ENCODE measurements at regions not wholly inside any gene's neighbourhood (a gene's known extent, or its start where the extent isn't known, plus 50 kb on each side); places are given as distances from the start of the nearest gene placed in this dataset.

DNA sequence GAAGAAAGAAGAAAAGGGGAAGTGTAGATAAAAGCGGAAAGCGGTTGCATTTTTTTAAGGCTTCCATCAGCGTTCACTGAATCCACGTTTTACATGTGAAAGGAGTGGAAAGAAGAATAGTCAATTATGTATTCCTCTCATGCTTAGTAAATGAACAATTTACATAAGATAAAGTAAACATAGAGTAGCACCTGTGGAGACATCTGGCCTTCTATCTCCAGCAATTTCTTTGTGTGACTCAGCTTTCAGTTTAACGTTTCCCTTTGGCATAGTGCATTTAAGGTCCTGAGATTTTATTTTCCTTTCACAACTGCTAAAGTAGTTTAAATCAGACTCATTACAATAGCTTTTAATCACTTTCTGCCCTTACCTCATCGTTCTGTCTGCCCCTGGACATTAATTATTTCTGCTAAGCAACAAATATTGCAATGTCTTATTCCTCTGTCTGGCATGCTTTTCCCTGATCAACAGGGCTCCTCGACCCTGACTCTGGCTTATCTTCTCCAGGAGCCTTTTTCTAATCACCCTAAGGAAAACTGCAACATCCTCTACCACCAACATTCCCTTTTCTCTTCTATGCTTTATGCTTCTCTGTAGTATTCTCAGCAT is 383.5 kb upstream of the VWC2 start:
- DNase-seq = no peak

DNA sequence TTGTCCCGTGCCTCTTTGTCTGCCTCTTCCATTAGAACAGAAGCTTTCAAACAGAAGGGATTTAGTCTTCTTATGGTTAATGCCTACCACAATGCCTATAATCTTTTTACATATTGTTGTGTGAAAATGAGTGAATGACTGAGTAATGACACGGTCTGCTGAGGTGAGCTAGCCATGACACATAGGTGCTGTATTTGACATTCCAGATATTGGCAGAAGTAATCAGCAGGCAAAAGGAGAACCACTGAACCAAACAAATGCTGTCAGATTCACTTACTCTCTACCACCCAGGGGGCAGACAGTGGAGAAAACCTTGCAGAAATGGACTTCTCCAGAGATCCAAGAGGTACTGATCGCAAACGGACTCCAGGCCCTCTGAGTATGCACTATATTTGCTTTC is 377.2 kb upstream of the VWC2 start:
- no peak for DNase-seq

DNA sequence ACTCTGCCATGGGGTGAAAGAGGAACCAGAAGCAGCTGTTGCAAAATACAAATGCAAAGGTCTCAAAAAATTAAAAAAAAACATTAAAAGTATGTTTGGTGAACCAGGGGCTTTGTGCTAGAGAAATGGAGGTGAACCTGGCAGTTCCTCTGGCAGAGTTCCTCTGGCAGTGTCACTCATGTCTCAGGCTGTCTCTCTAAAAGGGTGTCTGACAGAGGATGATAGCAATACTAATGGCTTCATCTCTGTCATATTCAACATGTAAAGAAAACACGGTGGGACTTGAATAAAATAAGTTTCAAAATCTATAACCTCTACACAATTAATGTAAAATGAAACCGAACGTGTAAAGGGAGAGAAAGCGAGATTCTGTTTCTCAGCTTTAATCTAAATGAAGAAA is 375.7 kb upstream of the VWC2 start:
- no peak for DNase-seq

DNA sequence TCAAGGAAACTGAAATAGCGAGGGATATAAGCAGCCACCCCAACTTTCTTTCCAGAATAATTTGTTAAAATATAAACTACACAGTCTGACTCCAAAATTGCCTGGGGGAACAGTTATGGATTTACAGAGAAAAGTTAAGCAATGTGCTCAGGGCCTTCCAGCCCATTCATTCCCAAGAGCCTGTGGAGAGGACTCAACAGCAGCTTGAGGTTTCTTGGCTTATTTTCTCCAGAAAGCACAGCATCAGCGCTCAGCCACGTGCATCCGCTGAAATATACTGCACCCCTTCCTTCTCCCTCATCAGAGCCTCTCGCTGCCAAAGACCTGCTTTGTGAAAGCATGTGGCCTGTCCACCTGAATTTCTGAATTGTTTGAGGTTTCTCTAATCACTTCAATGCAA is 375.2 kb upstream of the VWC2 start:
- peak; percentile 53 for DNase-seq

DNA sequence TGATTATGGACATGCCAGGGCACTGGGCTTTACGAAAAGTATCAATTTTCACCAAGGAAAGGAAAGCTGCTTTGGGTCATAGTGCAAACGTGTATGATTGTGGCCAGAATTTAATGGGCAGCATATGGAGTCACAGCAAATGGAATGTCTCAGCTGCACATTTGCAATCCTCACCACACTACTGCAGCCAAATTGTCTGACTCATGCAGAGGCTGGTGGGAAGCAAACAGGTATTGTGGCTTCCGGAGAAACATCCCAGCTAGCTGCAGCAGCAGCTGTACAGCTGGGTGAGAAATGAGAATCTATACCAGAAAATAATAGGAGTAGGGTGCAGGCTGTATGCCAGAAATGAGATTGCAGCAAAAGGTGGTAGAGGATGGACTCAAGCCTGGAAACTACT is 374.7 kb upstream of the VWC2 start:
- DNase-seq = peak; percentile 42

DNA sequence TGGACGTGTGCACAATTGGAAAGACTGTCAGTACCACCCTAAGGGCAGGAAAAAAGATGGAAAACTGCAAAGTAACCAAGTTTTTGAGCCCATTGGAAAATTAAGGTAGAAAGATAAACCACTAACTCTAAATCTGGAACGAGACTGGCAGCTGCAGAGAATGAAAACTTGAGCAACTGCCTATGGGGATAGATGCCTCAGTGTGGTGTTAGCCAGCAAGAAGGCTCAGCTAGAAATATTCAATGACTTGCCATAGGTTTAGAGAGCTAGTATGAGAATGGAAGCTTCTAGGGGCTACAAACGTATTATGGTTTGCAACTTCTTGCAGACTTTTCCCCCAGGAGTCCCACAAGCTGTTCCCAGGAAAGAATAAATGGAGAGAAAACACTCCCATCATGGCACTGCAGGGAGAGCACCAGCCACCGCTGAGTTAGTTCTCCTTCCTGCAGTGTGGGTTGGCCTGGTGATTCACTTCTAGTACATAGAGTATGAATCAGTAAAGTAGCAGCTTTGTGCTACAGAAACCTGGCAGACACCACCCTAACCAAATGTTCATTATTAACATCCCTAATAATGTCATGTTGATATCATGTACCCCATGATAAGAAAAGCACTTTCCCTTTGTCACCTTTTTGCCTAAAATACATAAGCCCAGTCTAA is 372.4 kb upstream of the VWC2 start:
- DNase-seq = no peak

DNA sequence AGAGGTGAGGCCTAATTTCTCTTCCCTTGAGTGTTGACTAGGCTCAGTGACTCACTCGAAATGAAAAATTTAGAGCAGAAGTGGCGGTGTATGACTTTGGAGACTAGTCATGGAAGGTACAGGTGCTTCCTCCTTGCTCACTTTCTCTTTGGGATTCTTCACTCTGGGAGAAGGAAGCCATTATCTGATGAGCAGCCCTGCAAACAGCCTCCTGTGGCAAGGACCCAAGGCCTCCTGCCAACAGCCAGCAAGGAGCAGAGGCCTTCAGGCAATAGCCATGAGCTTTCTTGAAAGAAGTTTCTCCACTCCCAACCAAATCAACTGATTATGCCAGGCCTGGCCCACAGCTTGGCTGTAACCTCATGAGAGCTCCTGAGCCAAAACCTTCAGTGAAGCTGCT is 369.6 kb upstream of the VWC2 start:
- DNase-seq = no peak

DNA sequence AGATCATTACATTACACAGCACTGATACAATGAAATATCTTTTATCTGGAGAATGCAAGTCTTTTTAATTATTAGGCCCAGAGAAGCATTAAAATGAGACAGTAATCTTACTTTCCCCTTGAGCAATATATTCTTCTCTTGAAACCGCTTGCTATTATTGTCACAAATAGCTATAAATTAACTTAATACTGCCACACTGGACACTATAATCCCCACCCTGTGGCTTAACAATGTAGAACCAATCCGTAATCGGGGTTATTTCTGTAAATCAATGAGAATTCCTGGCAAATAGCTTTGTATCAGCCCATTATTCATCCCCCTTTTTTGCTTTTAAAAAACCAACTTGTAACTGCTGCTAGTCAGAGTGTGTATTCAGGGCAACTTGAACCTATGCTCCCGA is 366.2 kb upstream of the VWC2 start:
- no peak for DNase-seq

DNA sequence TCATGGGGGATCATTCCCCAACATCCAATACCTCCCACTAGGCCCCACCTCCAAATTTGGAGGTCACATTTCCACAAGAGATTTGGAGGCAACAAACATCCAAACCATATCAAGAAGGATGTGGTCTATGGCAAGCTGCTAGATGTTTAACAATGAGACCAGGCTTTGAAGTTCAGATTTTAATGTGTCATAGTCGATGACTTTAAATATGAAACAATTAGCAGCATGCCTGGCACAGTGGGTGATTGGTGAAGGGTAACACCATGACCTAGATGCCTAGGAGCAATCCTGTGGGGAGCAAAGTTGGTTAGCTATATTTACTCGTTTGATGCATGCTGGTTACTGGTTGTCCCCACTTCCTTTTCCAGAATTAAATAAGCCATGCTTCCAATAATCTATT is 356.4 kb upstream of the VWC2 start:
- no peak for DNase-seq

DNA sequence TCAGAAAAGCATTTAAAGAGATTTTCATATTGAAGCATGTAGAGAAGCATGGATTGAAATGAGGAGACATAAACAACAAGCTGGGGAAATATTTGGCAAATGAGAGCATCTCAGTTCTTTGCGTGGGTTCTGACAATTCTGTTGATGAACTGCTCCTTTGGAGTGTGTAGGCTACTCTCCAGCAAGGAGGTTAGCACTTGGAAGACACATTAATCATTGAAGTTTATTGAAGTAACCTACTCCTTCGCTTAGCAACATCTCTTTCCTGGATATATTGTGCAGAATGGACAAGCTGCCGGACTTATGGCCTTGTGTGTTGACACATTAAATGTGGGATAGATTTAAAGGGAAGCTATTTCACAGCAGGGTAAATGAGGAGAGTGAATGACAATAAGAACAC is 354.5 kb upstream of the VWC2 start:
- no peak for DNase-seq

DNA sequence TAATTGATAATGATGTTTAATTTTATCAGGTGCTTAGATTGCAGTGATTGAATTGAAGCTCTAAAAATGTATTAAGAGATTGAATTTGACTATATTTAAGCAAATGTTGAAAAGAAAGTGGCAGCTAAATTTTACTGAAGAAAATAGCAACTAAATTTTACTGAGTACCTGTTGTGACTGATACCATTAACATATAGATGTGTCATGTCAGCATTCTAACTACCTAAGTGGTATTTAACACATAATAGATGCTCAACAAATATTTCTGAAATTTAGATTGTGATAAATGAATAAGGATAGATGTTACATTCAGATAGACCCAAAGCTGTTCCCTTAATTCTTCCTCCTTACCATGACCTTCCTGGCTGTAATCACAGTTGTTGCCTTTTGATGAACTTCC is 350.9 kb upstream of the VWC2 start:
- no peak for DNase-seq

DNA sequence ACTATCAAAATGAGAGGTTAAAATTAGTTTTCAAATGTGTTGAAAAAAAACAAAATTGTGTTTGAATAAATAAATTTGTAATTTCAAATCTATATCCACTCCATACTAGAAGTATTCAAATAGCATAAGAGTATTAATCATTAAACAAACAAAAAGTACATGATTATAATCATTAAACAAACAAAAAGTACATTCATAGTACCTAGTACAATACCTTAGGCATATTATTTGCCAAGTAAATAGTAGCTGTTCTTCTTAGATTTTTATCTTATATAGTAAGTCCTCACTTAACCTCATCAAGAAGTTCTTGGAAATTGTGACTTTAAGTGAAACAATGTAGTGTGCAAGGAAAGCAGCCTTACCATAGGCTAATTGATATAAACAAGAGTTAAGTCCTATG is 349.3 kb upstream of the VWC2 start:
- no peak for DNase-seq

DNA sequence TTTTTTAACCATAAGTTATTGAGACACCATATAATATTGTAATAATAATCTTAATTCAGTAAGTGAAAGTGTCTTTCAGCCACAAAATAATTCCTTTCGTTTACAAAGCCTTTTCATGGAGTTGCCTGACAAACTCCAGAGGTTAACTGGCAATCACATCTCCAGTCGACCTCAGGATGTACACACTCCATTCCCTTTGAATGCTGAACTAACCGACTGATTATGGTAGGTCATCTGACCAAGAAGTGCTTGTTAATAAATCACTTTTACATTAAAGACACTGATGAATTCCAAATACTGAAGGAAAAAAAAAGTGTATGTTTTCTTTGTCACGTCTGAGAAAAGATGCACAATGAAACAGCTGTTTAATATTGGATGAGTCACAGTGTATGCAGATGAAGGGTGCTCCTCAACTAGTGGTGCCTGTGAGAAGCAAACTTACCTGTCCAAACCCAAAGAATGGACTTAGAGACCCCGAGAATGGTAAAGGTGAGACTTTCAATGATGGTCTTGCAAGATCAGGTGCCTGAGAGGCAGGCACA is 348.1 kb upstream of the VWC2 start:
- DNase-seq = no peak

DNA sequence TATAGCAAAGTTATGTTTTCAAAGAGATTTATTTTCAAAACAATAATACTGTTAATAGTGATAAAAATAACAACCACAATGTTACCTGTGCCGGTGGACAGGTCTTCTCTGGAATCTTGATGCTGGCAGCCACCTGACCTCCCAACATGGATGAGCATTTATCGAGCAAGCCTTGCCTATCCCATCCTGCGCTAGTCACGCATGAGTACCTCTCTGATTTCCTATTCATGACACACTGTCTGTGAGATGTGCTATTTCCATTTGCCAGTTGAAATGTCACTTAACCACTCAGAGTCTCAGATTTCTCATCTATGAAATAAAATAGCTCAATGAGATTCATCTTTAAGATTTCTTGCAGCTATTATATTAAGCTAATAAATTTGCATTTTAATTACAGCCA is 341.2 kb upstream of the VWC2 start:
- no peak for DNase-seq

DNA sequence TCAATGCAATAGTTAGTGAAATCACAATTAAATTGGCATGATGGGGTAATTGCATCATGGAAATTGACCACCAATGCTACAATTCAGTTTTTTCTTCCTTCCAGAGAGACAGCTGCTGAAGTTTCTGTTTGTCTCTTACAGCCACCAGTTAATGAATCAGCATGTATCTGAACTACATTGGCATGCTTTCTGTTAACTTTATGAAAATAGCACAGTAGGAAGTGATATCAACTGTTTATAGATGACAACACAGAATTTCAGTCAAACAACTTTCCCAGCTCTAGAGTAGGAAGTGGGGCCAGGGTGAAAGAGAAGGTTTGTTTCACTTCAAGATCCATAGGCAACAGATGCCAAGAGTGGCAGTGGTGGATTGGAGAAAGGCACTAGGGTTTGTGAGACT is 339.6 kb upstream of the VWC2 start:
- DNase-seq = no peak

DNA sequence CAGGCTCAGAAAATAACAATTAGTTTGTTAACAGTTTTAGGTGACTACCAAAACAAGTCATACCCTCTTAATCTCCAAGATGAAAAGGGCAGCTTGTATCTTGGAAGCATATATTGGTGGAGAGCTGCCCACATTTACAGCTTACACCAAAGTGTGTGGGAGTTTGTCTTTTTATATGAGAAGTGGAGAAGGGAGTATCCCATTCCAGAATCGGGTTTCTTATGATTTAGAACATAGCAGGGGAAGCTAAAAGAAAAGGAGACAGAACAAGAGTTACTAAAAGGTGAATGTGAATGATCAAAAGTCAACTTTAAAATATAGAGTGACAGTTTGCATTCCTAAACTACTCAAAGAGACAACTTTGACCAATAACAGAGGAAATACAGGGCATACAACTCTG is 338.6 kb upstream of the VWC2 start:
- DNase-seq = no peak

DNA sequence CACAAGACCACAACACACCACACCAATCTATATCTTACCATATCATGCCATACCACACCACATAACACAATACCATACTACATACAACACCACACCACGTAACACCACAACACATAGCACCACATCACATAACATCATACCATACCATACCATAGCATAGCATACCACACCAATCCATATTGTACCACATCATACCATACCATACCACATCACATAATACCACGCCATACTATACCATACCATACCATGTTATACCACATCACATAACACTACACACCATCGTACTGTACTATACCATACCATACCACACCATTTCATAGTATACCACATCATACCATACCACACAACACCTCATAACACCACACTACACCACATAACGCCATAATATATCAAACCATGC is 335.2 kb upstream of the VWC2 start:
- no peak for DNase-seq

DNA sequence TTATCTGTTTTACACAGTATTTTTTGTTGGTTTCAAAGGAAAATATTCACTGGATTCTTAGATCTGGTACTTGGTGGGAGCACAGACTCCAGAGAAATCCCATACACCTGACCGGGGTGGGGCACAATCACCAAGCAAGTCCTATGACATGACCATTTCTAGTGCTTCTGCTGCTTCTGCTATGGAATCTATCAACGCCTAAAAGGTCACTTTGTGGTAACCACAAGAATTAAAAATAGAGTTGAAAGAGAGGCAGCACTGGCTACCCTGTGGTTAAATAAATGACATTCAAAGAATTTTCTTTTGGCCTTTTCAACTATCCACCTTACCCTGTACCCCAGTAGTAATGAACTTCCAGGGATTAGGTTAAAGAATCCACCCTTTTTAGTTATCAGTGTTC is 329.9 kb upstream of the VWC2 start:
- DNase-seq = no peak

DNA sequence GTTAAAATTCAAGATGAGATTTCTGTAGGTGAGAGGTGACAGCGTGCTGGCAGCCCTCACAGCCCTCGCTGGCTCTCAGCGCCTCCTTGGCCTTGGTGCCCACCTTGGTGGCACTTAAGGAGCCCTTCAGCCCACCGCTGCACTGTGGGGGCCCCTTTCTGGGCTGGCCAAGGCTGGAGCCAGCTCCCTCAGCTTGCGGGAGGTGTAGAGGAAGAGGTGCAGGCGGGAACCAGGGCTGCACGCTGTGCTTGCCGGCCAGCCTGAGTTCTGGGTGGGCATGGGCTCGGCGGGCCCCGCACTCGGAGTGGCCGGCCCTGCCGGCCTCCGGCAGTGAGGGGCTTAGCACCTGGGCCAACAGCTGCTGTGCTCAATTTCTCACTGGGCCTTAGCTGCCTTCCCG is 320.0 kb upstream of the VWC2 start:
- DNase-seq = no peak

DNA sequence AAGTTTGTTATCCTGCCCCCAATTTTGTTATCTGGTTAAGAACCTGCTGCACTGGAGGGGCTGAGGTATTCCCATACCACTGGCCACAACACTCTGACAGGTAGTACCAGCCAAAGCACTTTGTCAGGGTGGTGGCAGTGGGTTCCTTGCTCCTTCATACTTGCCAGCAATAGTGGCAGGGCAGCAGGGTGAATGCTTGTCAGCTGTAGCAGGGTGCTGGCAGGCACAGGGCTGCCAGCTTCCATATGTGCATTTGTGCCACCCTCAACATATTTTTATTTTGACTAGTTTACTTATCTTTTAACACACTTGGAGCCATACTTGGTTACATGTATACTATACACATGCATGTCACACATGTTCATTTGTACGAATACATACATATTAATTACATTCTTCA is 294.0 kb upstream of the VWC2 start:
- DNase-seq = no peak

DNA sequence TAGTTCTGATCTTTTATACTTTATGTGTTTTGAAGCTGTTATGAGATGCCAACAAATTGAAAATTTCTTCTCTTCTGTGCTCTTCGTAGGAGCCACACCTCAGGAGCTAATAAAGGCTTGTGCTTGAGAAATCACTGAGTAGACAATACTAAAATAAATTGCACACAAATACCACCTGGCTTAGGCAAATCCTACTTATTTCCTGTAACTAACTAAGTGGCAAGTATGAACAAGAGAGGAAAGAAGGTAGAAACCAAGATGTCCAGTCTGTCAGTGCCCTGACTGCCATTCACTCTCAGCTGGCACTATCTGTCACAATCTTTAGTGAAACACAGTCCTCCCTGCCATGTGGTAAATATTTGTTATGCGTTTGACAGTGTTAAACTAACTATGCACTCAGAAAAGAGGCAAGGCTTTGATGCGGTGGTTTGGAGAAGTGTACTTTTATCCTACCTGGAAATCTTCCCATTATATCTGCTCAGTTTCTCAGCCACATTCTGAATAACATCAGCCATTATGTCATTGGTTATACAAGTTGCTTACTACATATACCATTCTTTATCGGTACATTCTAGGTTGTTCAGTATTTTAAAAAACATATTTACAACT is 293.4 kb upstream of the VWC2 start:
- DNase-seq = no peak

DNA sequence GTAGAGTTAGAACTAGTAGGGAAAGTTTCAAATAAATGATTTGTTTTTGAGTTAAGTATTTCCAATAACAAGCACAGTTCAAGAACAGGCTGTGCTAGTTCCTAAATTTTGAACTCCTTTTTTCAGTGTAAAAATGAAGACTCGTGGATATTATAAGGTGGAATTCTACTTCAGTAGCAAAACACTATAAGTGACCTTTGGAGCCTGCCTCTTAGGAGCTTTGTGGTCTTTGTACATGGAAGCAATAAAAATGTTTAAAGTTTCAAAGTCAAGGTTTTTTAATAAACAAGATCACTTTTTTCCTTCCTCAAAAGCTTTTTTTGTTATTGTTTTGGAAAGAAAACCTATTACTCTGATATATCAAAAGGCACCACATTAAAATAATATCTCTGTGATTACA is 292.4 kb upstream of the VWC2 start:
- DNase-seq = no peak

DNA sequence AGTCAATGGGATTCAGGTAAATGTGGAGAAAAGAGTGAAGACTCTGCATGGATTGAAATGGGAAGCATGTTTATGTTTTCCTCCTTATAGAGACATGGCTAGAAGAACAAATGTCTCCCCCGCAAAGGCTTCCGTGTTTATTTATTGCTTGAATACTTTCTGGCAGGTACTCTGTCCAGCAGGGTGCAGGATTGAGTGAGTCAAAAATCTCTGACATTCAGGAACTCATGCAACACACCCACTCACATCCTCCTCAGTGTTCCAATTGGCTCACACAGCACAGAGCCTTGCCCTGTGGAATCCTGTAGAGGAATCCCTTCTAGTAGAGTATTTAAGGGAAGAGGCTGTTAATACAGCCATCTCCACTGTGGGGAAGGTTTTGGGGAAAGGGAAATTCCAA is 290.3 kb upstream of the VWC2 start:
- peak; percentile 15 for DNase-seq

DNA sequence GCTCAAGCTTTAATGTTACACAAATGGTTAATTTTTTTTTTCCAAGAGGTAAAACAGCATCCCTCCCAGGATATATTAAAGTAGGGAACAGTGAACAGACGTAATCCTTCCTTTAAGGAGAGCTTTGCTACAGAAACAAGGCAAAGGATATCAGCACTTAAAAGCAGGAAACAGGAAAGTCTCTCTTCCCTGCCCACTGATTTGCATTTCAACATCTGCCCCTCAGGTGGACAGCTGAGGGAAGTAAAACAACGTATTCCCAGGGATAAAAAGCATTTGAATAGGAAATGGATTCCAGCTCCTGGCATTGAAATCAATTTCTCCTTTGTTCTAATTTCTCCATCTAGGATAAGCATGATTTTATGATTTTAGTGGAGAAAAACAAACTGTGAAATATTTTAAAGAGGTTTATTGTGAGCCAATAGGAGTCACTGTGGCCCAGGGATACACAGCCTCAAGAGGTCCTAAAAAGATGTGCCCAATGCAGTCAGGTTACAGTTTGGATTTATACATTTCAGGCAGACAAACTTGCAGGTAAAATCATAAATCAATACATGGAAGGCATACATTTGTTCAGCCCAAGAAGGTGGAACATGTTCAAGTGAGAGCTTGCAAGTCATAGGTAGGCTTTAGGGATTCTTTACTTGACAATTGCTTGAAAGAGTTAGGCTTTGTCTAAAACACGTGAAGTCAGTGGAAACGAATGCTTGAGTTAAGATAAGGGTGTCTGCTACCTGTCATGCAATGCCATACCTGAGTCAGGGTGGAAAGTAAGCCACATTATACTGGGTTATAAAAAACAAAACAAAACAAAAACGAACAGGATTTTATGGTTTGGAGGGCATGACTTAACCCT is 286.2 kb upstream of the VWC2 start:
- no peak for DNase-seq

All from right hindlimb (tissue), 1 donor.